Keratinocyte (primary cell): ENCODE measurements at regions not wholly inside any gene's neighbourhood (a gene's known extent, or its start where the extent isn't known, plus 50 kb on each side); places are given as distances from the start of the nearest gene placed in this dataset.

ENCODE experiments used
- DNase-seq: peaks from one replicate; pipeline ENCODE4 v3.0.0-alpha.2; 2011; ENCODE audit warnings: low read depth, missing footprints, low spot score
- FAIRE-seq: peaks from 2 replicates; lab custom pipeline; 2011; peaks lifted over from hg19 to GRCh38; lab: Jason Lieb, UNC
- H2AFZ ChIP-seq: 2 replicates; pipeline ENCODE4 v1.6.0; 2012; ENCODE audit warnings: low read length, control low read depth, inconsistent platforms; ENCODE audit not compliant: control insufficient read depth
- H3K27ac ChIP-seq: 2 replicates; pipeline ENCODE4 v1.5.1; 2011; ENCODE audit warnings: low read length; ENCODE audit not compliant: control insufficient read depth, insufficient read depth
- H3K27me3 ChIP-seq: 3 replicates; pipeline ENCODE4 v1.6.0; 2011; ENCODE audit warnings: low read length; ENCODE audit not compliant: control insufficient read depth, insufficient read depth; ENCODE audit errors: extremely low read depth
- H3K36me3 ChIP-seq, 2 experiments: 2 replicates in 1 of 2; 3 replicates in 1 of 2; pipeline ENCODE4 v1.5.1; 2011; ENCODE audit warnings: low read length in 2 of 2, mild to moderate bottlenecking in 1 of 2; ENCODE audit not compliant: control insufficient read depth in 2 of 2, insufficient read depth in 2 of 2; ENCODE audit errors: extremely low read depth in 1 of 2
- H3K4me1 ChIP-seq: 3 replicates; pipeline ENCODE4 v1.5.1; 2011; ENCODE audit warnings: low read length; ENCODE audit not compliant: control insufficient read depth, insufficient read depth; ENCODE audit errors: extremely low read depth
- H3K4me2 ChIP-seq: 3 replicates; pipeline ENCODE4 v1.6.0; 2011; ENCODE audit warnings: low read depth, low read length; ENCODE audit not compliant: control insufficient read depth, insufficient read depth; ENCODE audit errors: extremely low read depth
- H3K4me3 ChIP-seq, 3 experiments: fragments of 200-600 bp in 1 of 3; sonication (generic) in 1 of 3; 2 replicates in 2 of 3; 3 replicates in 1 of 3; pipeline ENCODE4 v1.5.1; 2011 to 2016; ENCODE audit warnings: low read length in 3 of 3, mild to moderate bottlenecking in 3 of 3, control low read depth in 2 of 3, inconsistent platforms in 1 of 3, low read depth in 1 of 3, mixed read lengths in 1 of 3, mixed run types in 1 of 3, moderate library complexity in 1 of 3; ENCODE audit not compliant: control insufficient read depth in 2 of 3, insufficient read depth in 2 of 3; ENCODE audit errors: extremely low read depth in 1 of 3
- H3K79me2 ChIP-seq: 2 replicates; pipeline ENCODE4 v1.6.0; 2012; ENCODE audit warnings: low read length; ENCODE audit not compliant: control insufficient read depth, insufficient read depth
- H3K9ac ChIP-seq: 3 replicates; pipeline ENCODE4 v1.6.0; 2011; ENCODE audit warnings: low read length; ENCODE audit not compliant: control insufficient read depth, insufficient read depth; ENCODE audit errors: extremely low read depth
- H3K9me1 ChIP-seq: 3 replicates; pipeline ENCODE4 v1.6.0; 2011; ENCODE audit warnings: low read length; ENCODE audit not compliant: control insufficient read depth, insufficient read depth; ENCODE audit errors: extremely low read depth
- H3K9me3 ChIP-seq: 2 replicates; pipeline ENCODE4 v1.5.1; 2012; ENCODE audit warnings: low read depth, low read length; ENCODE audit not compliant: control insufficient read depth
- H4K20me1 ChIP-seq: 3 replicates; pipeline ENCODE4 v1.6.0; 2011; ENCODE audit warnings: low read length; ENCODE audit not compliant: control insufficient read depth, insufficient read depth; ENCODE audit errors: extremely low read depth
- CTCF ChIP-seq, 3 experiments: IDR thresholded peaks in 1 of 3; conservative IDR thresholded peaks in 1 of 3; optimal IDR thresholded peaks in 1 of 3; 2 replicates in 2 of 3; 3 replicates in 1 of 3; pipeline versions ENCODE3 to v1.5.1; 2011; ENCODE audit warnings: low read length in 3 of 3, mild to moderate bottlenecking in 3 of 3, moderate library complexity in 2 of 3, control low read depth in 1 of 3, inconsistent platforms in 1 of 3; ENCODE audit not compliant: insufficient read depth in 2 of 3; ENCODE audit errors: extremely low read depth in 1 of 3
- EZH2 ChIP-seq: IDR thresholded peaks from one replicate; pipeline ENCODE4 v1.6.1; 2012; ENCODE audit warnings: inconsistent platforms, mild to moderate bottlenecking, low read length, moderate library complexity
- dilution Hi-C: fragments of 300-500 bp; cut with MboI; formaldehyde crosslinking; loops from one replicate; pipeline ENCODE4 v1.7.0; 2020; ENCODE audit warnings: low sequenced_read_pairs; ENCODE audit not compliant: extremely low pct_ligation_motif_present

DNA sequence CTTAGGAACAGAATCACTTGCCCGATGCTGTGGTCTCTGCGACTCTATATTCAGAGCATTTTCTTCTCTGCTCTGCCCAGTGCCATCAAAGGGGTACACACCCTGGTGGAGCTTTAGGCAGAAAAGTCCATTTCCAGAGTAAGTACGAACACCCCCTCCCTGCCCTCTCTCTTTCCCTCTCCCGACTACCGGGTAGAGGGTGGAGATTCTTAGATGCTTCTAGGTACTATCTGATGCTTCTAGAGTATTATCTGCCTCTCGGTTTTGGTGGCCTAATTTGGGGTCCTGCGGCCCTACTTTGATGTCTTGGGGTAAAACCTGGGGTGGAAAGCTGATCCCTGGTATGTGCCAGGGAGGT lies 245.4 kb upstream of the SOX4 start:
- Histone ChIP-seq H3K9me3 (no peaks in the 10 kb centered on the region), H3K27me3 (no peaks in the 10 kb centered on the region), H4K20me1 (no peaks in the 10 kb centered on the region), H2AFZ (no peak overlapping the region), H3K9ac (no peak overlapping the region), H3K27ac (no peak overlapping the region), H3K4me1 (no peaks in the 10 kb centered on the region), H3K9me1 (no peaks in the 10 kb centered on the region), H3K36me3 (no peaks in the 10 kb centered on the region), H3K4me2 (no peak overlapping the region), H3K79me2 (no peaks in the 10 kb centered on the region), H3K4me3 (no peak overlapping the region)
- FAIRE-seq (no peak), DNase-seq (no peak)
- dilution Hi-C loops, result no loop called here
- TF ChIP-seq CTCF (optimal IDR thresholded peaks at IDR 0.05 in 1 of 3, IDR thresholded peaks at IDR 0.05 in 1 of 3, conservative IDR thresholded peaks at IDR 0.05 in 1 of 3; ENCODE audit: extremely low read depth in 1 of 3, insufficient read depth in 2 of 3, low read length in 3 of 3), result no peak

DNA sequence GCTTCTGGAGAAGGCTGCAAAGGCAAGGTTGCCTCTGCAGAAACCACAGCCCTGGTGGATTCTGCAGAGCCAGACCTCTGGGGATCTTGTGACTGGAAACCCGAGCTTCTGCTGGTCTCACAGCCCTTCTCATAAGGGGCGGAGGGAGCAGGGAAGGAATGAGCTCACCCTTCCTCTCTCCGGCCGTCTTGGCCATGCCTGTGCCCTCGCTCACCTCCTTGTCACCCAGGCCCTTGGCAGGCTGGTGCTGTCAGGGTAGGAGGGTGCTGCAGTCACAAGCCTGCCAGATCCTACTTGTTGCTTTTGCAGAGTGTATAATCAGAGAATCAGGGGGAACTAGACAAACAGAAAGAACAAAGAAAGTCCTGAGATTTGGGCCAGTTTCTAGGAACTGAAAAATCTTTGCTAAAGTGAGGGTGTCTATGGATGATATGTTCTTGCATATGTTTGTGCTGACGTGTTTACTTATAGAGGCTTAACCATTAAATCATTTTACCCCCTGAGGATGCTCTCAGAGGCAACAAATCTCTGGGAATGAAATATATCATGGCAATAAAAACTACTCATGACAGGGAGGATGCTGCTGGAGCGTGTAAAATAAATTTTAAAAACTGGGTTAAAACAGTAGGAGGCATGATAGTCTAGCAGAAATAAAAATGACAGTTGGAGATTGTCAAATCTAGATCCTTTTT lies 244.9 kb upstream of the SOX4 start:
- no peak overlapping the region for H3K27ac ChIP-seq
- DNase-seq (no peak), FAIRE-seq (no peak)
- no peaks in the 10 kb centered on the region for H3K79me2 ChIP-seq
- no peaks in the 10 kb centered on the region for H3K9me1 ChIP-seq
- H3K4me2 ChIP-seq, result no peak overlapping the region
- H3K27me3 ChIP-seq, result no peaks in the 10 kb centered on the region
- dilution Hi-C loops, result no loop called here
- no peaks in the 10 kb centered on the region for H4K20me1 ChIP-seq
- H3K4me1 ChIP-seq, result no peaks in the 10 kb centered on the region
- TF ChIP-seq EZH2 (no peak), CTCF (optimal IDR thresholded peaks at IDR 0.05 in 1 of 3, IDR thresholded peaks at IDR 0.05 in 1 of 3, conservative IDR thresholded peaks at IDR 0.05 in 1 of 3; ENCODE audit: extremely low read depth in 1 of 3, insufficient read depth in 2 of 3, low read length in 3 of 3) (no peak)
- H3K4me3 ChIP-seq, result no peak overlapping the region
- H3K36me3 ChIP-seq, result no peaks in the 10 kb centered on the region
- no peak overlapping the region for H2AFZ ChIP-seq
- no peaks in the 10 kb centered on the region for H3K9me3 ChIP-seq
- no peak overlapping the region for H3K9ac ChIP-seq
